Heart left ventricle (tissue), 16 donors: ENCODE measurements at regions not wholly inside any gene's neighbourhood (a gene's known extent, or its start where the extent isn't known, plus 50 kb on each side); places are given as distances from the start of the nearest gene placed in this dataset.
A peak's percentile ranks its signal among the peaks of the same experiment; 100 is the strongest.

Source experiments
- ATAC-seq, 4 donors: fragments of 200-7000 bp; cut with Tn5 transposase; one replicate each; pipeline ENCODE4 v1.9.1; 2020 to 2022; ENCODE audit warnings: moderate library complexity in 4 of 4, mild to moderate bottlenecking in 3 of 4, moderate number of reproducible peaks in 1 of 4
- DNase-seq, 5 donors: peaks; one replicate each; pipeline ENCODE4 v3.0.0-alpha.2; 2020
- H3K27ac ChIP-seq, 12 donors: fragments of 200-600 bp; sonication (generic) in 4 of 12; one replicate each; pipeline versions ENCODE4 v1.5.0 to v1.8.0; 2016 to 2022; ENCODE audit warnings: mild to moderate bottlenecking in 2 of 12
- H3K27me3 ChIP-seq, 9 donors: fragments of 200-600 bp; sonication (generic) in 2 of 9; one replicate each; pipeline versions ENCODE4 v1.5.1 to v1.8.0; 2016 to 2022; ENCODE audit warnings: mild to moderate bottlenecking in 3 of 9
- H3K36me3 ChIP-seq, 9 donors: fragments of 200-600 bp; sonication (generic) in 2 of 9; one replicate each; pipeline versions ENCODE4 v1.5.0 to v1.8.0; 2018 to 2022; ENCODE audit warnings: mild to moderate bottlenecking in 2 of 9
- H3K4me1 ChIP-seq, 12 donors: fragments of 200-600 bp; sonication (generic) in 4 of 12; one replicate each; pipeline versions ENCODE4 v1.5.0 to v1.8.0; 2016 to 2022; ENCODE audit warnings: mild to moderate bottlenecking in 3 of 12
- H3K4me3 ChIP-seq, 12 donors: fragments of 200-600 bp; sonication (generic) in 4 of 12; one replicate each; pipeline versions ENCODE4 v1.5.0 to v1.8.0; 2017 to 2022; ENCODE audit warnings: mild to moderate bottlenecking in 9 of 12, moderate library complexity in 4 of 12
- H3K9me3 ChIP-seq, 12 donors: fragments of 200-600 bp; sonication (generic) in 4 of 12; one replicate each; pipeline versions ENCODE4 v1.5.0 to v1.8.0; 2016 to 2022; ENCODE audit warnings: mild to moderate bottlenecking in 1 of 12
- POLR2A ChIP-seq, 2 donors: fragments of 450-650 bp; IDR thresholded peaks; one replicate each; pipeline ENCODE4 v1.6.1; 2017; ENCODE audit warnings: antibody characterized with exemption in 2 of 2, mild to moderate bottlenecking in 2 of 2, moderate library complexity in 2 of 2
- WGBS, 4 donors: extraction: QIAGEN DNeasy Blood & Tissue Kit in 2 of 4; methylation state at CpG; one replicate each; pipeline versions ENCODE4 v1.1.5 to v1.1.7; 2013 to 2018; 5-methylcytosine and 5-hydroxymethylcytosine counted together
- intact Hi-C, 10 donors: fragments of 100-400 bp; cut with DNase I; formaldehyde crosslinking; loops; one replicate each; pipeline versions ENCODE4 v1.11.1 to v1.14.2; 2022
- TF ChIP-seq, protein P1 (sequence below), 12 donors: fragments of 200-600 bp; sonication (generic) in 4 of 12; IDR thresholded peaks; one replicate each; pipeline versions ENCODE4 v1.5.0 to v1.8.0; 2018 to 2022; ENCODE audit warnings: antibody characterized with exemption in 12 of 12, mild to moderate bottlenecking in 5 of 12
- donor health status: ischemic (EF 13 %, LVEDD 7.1; RV severe dilation, severe dysfunction).
- donor health status: healthy with polysubstance abuse.
- donor health status: DM: no; HTN: yes; CAD: no.
- donor health status: DM: no; HTN: no; CAD: no.
- donor health status: ischemic (EF 25% LVEDD 6.9; RV normal size, moderate dysfunction).
- donor health status: ischemic (EF 25% LVEDD 5.7; RV mildly dilated, moderate dysfunction).
- donor health status: healthy.
- donor health status: DM: yes; HTN: yes; CAD: no.
- donor health status: ischemic (EF 35%, LVEDD 5.7; RV mildly dilated, moderate dysfunction).
- donor health status: nonischemic (EF 11% LVEDD 7.7; RV severe dilation, severe dysfunction).
- donor health status: DM: yes; HTN: yes; CAD: no.
- donor health status: PGD.
- donor health status: ischemic (EF 29% LVEDD 5.4; RV normal size, mild dysfunction).
- donor health status: nonischemic (EF 23%, LVEDD 6.1; RV moderate dilation, normal function).

GRCh38 chr5:174307031-174307408 is 261.5 kb downstream of the NSG2 start:
- Histone ChIP-seq H3K27me3 (peaks cover 0 to 28% (median 6%) of the 10 kb centered on the region in 9 donors), H3K4me3 (no peak overlapping the region), H3K27ac (no peak overlapping the region), H3K9me3 (no peaks in the 10 kb centered on the region), H3K4me1 (peaks cover 0 to 10% (median 2%) of the 10 kb centered on the region in 12 donors), H3K36me3 (no peaks in the 10 kb centered on the region)
- TF ChIP-seq, protein P1, sequence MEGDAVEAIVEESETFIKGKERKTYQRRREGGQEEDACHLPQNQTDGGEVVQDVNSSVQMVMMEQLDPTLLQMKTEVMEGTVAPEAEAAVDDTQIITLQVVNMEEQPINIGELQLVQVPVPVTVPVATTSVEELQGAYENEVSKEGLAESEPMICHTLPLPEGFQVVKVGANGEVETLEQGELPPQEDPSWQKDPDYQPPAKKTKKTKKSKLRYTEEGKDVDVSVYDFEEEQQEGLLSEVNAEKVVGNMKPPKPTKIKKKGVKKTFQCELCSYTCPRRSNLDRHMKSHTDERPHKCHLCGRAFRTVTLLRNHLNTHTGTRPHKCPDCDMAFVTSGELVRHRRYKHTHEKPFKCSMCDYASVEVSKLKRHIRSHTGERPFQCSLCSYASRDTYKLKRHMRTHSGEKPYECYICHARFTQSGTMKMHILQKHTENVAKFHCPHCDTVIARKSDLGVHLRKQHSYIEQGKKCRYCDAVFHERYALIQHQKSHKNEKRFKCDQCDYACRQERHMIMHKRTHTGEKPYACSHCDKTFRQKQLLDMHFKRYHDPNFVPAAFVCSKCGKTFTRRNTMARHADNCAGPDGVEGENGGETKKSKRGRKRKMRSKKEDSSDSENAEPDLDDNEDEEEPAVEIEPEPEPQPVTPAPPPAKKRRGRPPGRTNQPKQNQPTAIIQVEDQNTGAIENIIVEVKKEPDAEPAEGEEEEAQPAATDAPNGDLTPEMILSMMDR (IDR thresholded peaks at IDR 0.05), result no peak
- TF ChIP-seq POLR2A (IDR thresholded peaks at IDR 0.05), result no peak
- 52 to 62% (median 59%) methylated on average over 11 of the region's 11 CpGs for WGBS, 4 donors
- DNase-seq, result no peak
- ATAC-seq, result no peak
- intact Hi-C loops, result no loop called here

DNA sequence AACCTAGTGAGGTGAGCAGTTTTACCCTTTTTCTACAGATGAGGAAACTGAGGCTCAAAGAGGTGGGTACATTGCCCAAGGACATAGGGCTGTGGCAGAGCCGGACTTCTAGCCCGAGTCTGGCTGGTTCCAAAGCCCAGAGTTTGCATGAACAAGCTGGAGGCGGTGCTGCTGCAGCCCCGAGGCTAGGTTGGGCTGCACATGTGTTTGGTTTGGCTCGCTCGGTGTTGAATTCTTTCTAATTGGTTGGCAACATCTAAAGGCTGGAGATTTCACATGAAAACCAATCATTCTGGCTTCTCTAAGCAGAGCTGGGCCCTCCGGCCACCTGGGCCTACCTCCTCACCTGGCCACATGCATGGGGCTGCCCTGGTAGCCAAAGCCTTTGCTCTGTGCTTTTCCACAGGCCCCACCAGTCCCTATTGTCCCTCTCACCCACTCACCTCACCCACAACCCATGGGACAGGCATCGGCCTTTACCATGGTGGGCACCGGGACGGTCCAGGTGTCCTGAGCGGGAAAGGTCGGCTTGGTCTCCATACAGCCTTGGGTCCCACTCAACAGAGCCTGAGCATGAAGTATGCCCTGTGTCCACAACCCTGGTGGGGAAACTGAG is 262.3 kb downstream of the NSG2 start:
- peaks cover 0 to 28% (median 6%) of the 10 kb centered on the region in 9 donors for H3K27me3 ChIP-seq
- DNase-seq, result no peak
- TF ChIP-seq, protein P1 (IDR thresholded peaks at IDR 0.05), result no peak
- no peak for TF ChIP-seq POLR2A (IDR thresholded peaks at IDR 0.05)
- WGBS, 4 donors, result 77 to 86% (median 82%) methylated on average over 12 of the region's 12 CpGs
- intact Hi-C loops, result no loop called here
- H3K4me1 ChIP-seq, result peaks cover 0 to 13% (median 4%) of the 10 kb centered on the region in 12 donors
- no peak overlapping the region for H3K27ac ChIP-seq
- H3K36me3 ChIP-seq, result no peaks in the 10 kb centered on the region
- H3K4me3 ChIP-seq, result no peak overlapping the region
- H3K9me3 ChIP-seq, result no peaks in the 10 kb centered on the region
- no peak for ATAC-seq

GRCh38 chr5:174309131-174309795 is 263.8 kb downstream of the NSG2 start:
- H3K36me3 ChIP-seq, result no peaks in the 10 kb centered on the region
- peaks cover 0 to 13% (median 4%) of the 10 kb centered on the region in 12 donors for H3K4me1 ChIP-seq
- WGBS, 4 donors, result 77 to 88% (median 82%) methylated on average over 11 to 14 of the region's 14 CpGs
- intact Hi-C loops, result no loop called here
- no peak for DNase-seq
- H3K4me3 ChIP-seq, result no peak overlapping the region
- no peak for ATAC-seq
- peaks cover 0 to 29% (median 7%) of the 10 kb centered on the region in 9 donors for H3K27me3 ChIP-seq
- no peak overlapping the region for H3K27ac ChIP-seq
- TF ChIP-seq, protein P1 (IDR thresholded peaks at IDR 0.05), result no peak
- no peak for TF ChIP-seq POLR2A (IDR thresholded peaks at IDR 0.05)
- H3K9me3 ChIP-seq, result no peaks in the 10 kb centered on the region

GRCh38 chr5:174310243-174310642 is 264.7 kb downstream of the NSG2 start:
- intact Hi-C loops, result loop anchor here in 8 of 10 donors (5.0 to 10.0 kb wide), 6 partner anchors 263 to 1015 kb away; partner anchors contain the start of genes BOD1 (in 4 of the 8), C5orf47 (in 1 of the 8) and NSG2 (in 1 of the 8)
- 53 to 57% (median 54%) methylated on average over 10 of the region's 10 CpGs for WGBS, 4 donors
- Histone ChIP-seq H3K4me3 (no peak overlapping the region), H3K27me3 (peaks cover 0 to 37% (median 5%) of the 10 kb centered on the region in 9 donors), H3K4me1 (peaks cover 0 to 13% (median 4%) of the 10 kb centered on the region in 12 donors), H3K9me3 (no peaks in the 10 kb centered on the region), H3K27ac (no peak overlapping the region), H3K36me3 (no peaks in the 10 kb centered on the region)
- peak in 2 of 4 donors; percentile 19 for ATAC-seq
- TF ChIP-seq POLR2A (IDR thresholded peaks at IDR 0.05), result no peak
- DNase-seq, result no peak
